WTC11 (cell line): ENCODE measurements at regions not wholly inside any gene's neighbourhood (a gene's known extent, or its start where the extent isn't known, plus 50 kb on each side); places are given as distances from the start of the nearest gene placed in this dataset.

ENCODE experiments used
- ATAC-seq: fragments of 200-7000 bp; cut with Tn5 transposase; 2 replicates; pipeline ENCODE4 v1.10.0; 2021; ENCODE audit warnings: mild to moderate bottlenecking, moderate library complexity
- CTCF ChIA-PET: fragments of 300-600 bp; sonication (Branson Sonifier 250); formaldehyde crosslinking; loops from one replicate; lab custom pipeline; 2021; ENCODE audit warnings: antibody characterized with exemption; lab: Charles Lee
- POLR2A ChIA-PET: fragments of 350-600 bp; sonication (Branson Sonifier 250); formaldehyde crosslinking; loops from one replicate; lab custom pipeline; 2021; ENCODE audit warnings: antibody characterized with exemption; lab: Charles Lee
- DNase-seq: peaks from one replicate; pipeline ENCODE4 v3.0.0; 2021; ENCODE audit warnings: low spot score
- H3K27ac Mint-ChIP-seq: 2 replicates; pipeline ENCODE4 v1.8.0; 2021; ENCODE audit warnings: mixed read lengths
- H3K27me3 Mint-ChIP-seq: 2 replicates; pipeline ENCODE4 v1.8.0; 2021; ENCODE audit warnings: low read depth, mild to moderate bottlenecking, moderate library complexity, mixed read lengths
- H3K36me3 Mint-ChIP-seq: 2 replicates; pipeline ENCODE4 v1.8.0; 2021; ENCODE audit warnings: mixed read lengths
- H3K4me1 Mint-ChIP-seq: 2 replicates; pipeline ENCODE4 v1.8.0; 2022; ENCODE audit warnings: mixed read lengths
- H3K4me3 Mint-ChIP-seq: 2 replicates; pipeline ENCODE4 v1.8.0; 2021; ENCODE audit warnings: mild to moderate bottlenecking, moderate library complexity, mixed read lengths
- H3K9me3 Mint-ChIP-seq: 2 replicates; pipeline ENCODE4 v1.8.0; 2021; ENCODE audit warnings: mixed read lengths
- CREM ChIP-seq: sonication (generic); formaldehyde crosslinking; IDR thresholded peaks from 2 replicates; pipeline ENCODE4 v1.8.1; 2022; ENCODE audit warnings: mild to moderate bottlenecking, missing genetic modification reagents, moderate library complexity
- CTCF ChIP-seq: fragments of 200-600 bp; IDR thresholded peaks from 2 replicates; pipeline ENCODE4 v1.8.0; 2022; ENCODE audit warnings: antibody characterized with exemption
- EMX1 ChIP-seq: fragments of 250-450 bp; sonication (Bioruptor Pico); IDR thresholded peaks from 2 replicates; pipeline ENCODE4 v1.8.0; 2021; ENCODE audit warnings: mild to moderate bottlenecking
- GRHL2 ChIP-seq: fragments of 250-450 bp; sonication (Bioruptor Pico); IDR thresholded peaks from 2 replicates; pipeline ENCODE4 v1.8.0; 2022; ENCODE audit warnings: mild to moderate bottlenecking, moderate library complexity; ENCODE audit not compliant: insufficient replicate concordance, severe bottlenecking
- JAZF1 ChIP-seq: fragments of 250-450 bp; sonication (Bioruptor Pico); IDR thresholded peaks from 2 replicates; pipeline ENCODE4 v1.9.0; 2021; ENCODE audit warnings: moderate library complexity, mild to moderate bottlenecking, inconsistent platforms
- KAT7 ChIP-seq: sonication (generic); formaldehyde crosslinking; IDR thresholded peaks from 2 replicates; pipeline ENCODE4 v1.8.1; 2023; ENCODE audit warnings: missing genetic modification reagents, mild to moderate bottlenecking, borderline replicate concordance
- NFE2L1 ChIP-seq: sonication (generic); formaldehyde crosslinking; IDR thresholded peaks from 2 replicates; pipeline ENCODE4 v1.8.1; 2023; ENCODE audit warnings: missing genetic modification reagents
- NR1H2 ChIP-seq: sonication (generic); formaldehyde crosslinking; IDR thresholded peaks from 2 replicates; pipeline ENCODE4 v1.9.0; 2021; ENCODE audit warnings: mild to moderate bottlenecking, moderate library complexity, missing genetic modification reagents
- NR3C1 ChIP-seq: sonication (generic); formaldehyde crosslinking; conservative IDR thresholded peaks from 2 replicates; pipeline ENCODE4 v1.8.1; 2023; ENCODE audit warnings: low read depth, mild to moderate bottlenecking, missing genetic modification reagents
- PRDM15 ChIP-seq: sonication (generic); formaldehyde crosslinking; IDR thresholded peaks from 2 replicates; pipeline ENCODE4 v1.8.0; 2022; ENCODE audit warnings: missing genetic modification reagents
- SMAD4 ChIP-seq: sonication (generic); formaldehyde crosslinking; IDR thresholded peaks from 2 replicates; pipeline ENCODE4 v1.8.0; 2022; ENCODE audit warnings: mild to moderate bottlenecking, missing genetic modification reagents
- TEAD4 ChIP-seq: sonication (generic); formaldehyde crosslinking; IDR thresholded peaks from 2 replicates; pipeline ENCODE4 v1.8.0; 2022; ENCODE audit warnings: mild to moderate bottlenecking, missing genetic modification reagents
- ZNF219 ChIP-seq: sonication (generic); formaldehyde crosslinking; IDR thresholded peaks from 2 replicates; pipeline ENCODE4 v1.8.0; 2023; ENCODE audit warnings: missing genetic modification reagents, mild to moderate bottlenecking, borderline replicate concordance
- ZNF263 ChIP-seq: sonication (generic); formaldehyde crosslinking; IDR thresholded peaks from 2 replicates; pipeline ENCODE4 v1.8.1; 2022; ENCODE audit warnings: low read depth, mild to moderate bottlenecking, moderate library complexity, missing genetic modification reagents
- ZNF416 ChIP-seq: fragments of 250-450 bp; sonication (Bioruptor Pico); IDR thresholded peaks from 2 replicates; pipeline ENCODE4 v1.9.0; 2021; ENCODE audit warnings: mild to moderate bottlenecking, inconsistent platforms
- ZNF423 ChIP-seq: fragments of 250-450 bp; sonication (Bioruptor Pico); IDR thresholded peaks from 2 replicates; pipeline ENCODE4 v2.1.2; 2022; ENCODE audit warnings: mild to moderate bottlenecking, moderate library complexity
- TF ChIP-seq, protein P1 (sequence below): fragments of 250-450 bp; sonication (Bioruptor Pico); IDR thresholded peaks from 2 replicates; pipeline ENCODE4 v1.8.0; 2021; ENCODE audit warnings: mild to moderate bottlenecking
- TF ChIP-seq, protein P2 (sequence below): sonication (generic); formaldehyde crosslinking; IDR thresholded peaks from 2 replicates; pipeline ENCODE4 v1.8.0; 2022; ENCODE audit warnings: mild to moderate bottlenecking, missing genetic modification reagents

DNA sequence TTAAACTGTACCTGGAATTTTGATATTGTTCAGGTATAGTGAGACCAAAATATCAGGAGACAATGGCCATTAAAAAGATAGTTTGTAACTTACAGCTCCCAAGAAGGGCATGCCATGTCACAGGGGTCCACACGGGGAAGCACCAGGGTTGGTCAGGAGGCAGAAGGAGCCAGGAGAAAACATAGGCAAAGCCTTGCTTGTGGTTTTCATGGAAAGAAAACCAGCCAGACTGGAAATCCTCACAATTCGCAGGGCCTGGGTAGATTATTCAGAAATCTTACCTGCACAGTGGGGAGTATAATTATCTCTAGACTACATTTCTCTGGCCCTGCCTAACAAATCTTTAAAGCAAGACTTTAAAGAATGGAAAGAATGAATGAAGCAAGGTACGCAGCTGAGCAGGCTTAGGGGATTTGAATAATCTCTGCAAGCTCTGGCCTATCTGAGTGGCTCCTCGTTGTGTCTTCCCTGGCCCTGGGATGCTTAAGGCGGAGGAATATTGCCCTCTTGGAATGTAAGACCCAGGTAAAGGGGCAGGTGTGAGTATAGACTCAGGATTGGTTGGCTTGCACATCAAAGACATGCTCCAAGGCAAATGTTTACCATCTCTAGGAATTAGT is 66.9 kb upstream of the CDC42EP3 start:
- DNase-seq (no peak), ATAC-seq (peak; percentile 68)
- no peaks in the 10 kb centered on the region for H3K36me3 Mint-ChIP-seq
- TF ChIP-seq, protein P1, sequence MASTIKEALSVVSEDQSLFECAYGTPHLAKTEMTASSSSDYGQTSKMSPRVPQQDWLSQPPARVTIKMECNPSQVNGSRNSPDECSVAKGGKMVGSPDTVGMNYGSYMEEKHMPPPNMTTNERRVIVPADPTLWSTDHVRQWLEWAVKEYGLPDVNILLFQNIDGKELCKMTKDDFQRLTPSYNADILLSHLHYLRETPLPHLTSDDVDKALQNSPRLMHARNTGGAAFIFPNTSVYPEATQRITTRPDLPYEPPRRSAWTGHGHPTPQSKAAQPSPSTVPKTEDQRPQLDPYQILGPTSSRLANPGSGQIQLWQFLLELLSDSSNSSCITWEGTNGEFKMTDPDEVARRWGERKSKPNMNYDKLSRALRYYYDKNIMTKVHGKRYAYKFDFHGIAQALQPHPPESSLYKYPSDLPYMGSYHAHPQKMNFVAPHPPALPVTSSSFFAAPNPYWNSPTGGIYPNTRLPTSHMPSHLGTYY (CRISPR knock-in tag), result no peak
- TF ChIP-seq KAT7 (no peak), NFE2L1 (CRISPR knock-in tag) (no peak), TEAD4 (CRISPR knock-in tag) (no peak), ZNF263 (CRISPR knock-in tag) (no peak)
- no peak overlapping the region for H3K4me3 Mint-ChIP-seq
- POLR2A ChIA-PET, result no interaction called here
- CTCF ChIA-PET, result no interaction called here
- H3K27me3 Mint-ChIP-seq, result no peaks in the 10 kb centered on the region
- H3K9me3 Mint-ChIP-seq, result no peaks in the 10 kb centered on the region
- no peak overlapping the region for H3K27ac Mint-ChIP-seq
- H3K4me1 Mint-ChIP-seq, result peaks cover 16% of the 10 kb centered on the region

DNA sequence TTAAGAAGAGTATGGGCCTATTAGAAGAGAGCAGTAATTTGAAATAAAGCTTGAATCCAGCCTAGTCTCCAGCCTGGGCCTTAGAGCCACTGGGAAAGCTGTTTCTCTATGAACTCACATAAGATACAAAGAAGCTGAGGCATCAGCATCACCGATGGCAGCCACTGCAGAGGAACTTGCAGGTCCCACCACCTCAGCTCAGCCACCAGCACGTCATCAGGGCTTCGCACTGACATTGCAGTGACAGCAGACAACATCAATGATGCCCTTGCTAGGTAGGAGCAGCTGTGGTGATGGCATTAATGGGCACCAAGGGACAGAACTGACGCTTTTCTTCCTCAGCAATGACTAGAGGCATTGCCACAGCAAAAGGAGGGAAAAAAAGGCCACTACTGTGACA is 67.7 kb upstream of the CDC42EP3 start:
- no peak for ATAC-seq
- peaks cover 8% of the 10 kb centered on the region for H3K4me1 Mint-ChIP-seq
- DNase-seq, result no peak
- TF ChIP-seq CTCF (no peak), ZNF416 (CRISPR knock-in tag) (no peak), SMAD4 (CRISPR knock-in tag) (no peak), ZNF263 (CRISPR knock-in tag) (no peak), NR1H2 (no peak), ZNF219 (CRISPR knock-in tag) (no peak), CREM (CRISPR knock-in tag) (no peak), GRHL2 (CRISPR knock-in tag) (no peak), PRDM15 (no peak), ZNF423 (no peak), JAZF1 (no peak), NR3C1 (CRISPR knock-in tag) (no peak), EMX1 (no peak)
- TF ChIP-seq, protein P2, sequence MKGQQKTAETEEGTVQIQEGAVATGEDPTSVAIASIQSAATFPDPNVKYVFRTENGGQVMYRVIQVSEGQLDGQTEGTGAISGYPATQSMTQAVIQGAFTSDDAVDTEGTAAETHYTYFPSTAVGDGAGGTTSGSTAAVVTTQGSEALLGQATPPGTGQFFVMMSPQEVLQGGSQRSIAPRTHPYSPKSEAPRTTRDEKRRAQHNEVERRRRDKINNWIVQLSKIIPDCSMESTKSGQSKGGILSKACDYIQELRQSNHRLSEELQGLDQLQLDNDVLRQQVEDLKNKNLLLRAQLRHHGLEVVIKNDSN, result no peak
- CTCF ChIA-PET, result no interaction called here
- no peaks in the 10 kb centered on the region for H3K36me3 Mint-ChIP-seq
- H3K4me3 Mint-ChIP-seq, result no peak overlapping the region
- POLR2A ChIA-PET, result no interaction called here
- H3K27me3 Mint-ChIP-seq, result no peaks in the 10 kb centered on the region
- no peak overlapping the region for H3K27ac Mint-ChIP-seq
- no peaks in the 10 kb centered on the region for H3K9me3 Mint-ChIP-seq
